ENCODE measurements at regions not wholly inside any gene's neighbourhood (a gene's known extent, or its start where the extent isn't known, plus 50 kb on each side); places are given as distances from the start of the nearest gene placed in this dataset.
"Not testable (repeated sequence)": the region's sequence is repeated elsewhere in the genome, so short reads cannot be mapped to it uniquely, and the experiment has no call there.

GRCh38 chr13:40024204-40024966 is 368.9 kb downstream of the COG6 start:
- Histone ChIP-seq H3K4me1 (ENCODE audit: insufficient read depth, low read length) (no peaks in the 10 kb centered on the region), H3K36me3 (ENCODE audit: insufficient read depth, low read length) (no peaks in the 10 kb centered on the region), H3K9ac (ENCODE audit: low read depth, low read length) (no peak overlapping the region), H3K9me3 (ENCODE audit: control insufficient read depth, insufficient read depth, low read length) (no peaks in the 10 kb centered on the region)

DNA sequence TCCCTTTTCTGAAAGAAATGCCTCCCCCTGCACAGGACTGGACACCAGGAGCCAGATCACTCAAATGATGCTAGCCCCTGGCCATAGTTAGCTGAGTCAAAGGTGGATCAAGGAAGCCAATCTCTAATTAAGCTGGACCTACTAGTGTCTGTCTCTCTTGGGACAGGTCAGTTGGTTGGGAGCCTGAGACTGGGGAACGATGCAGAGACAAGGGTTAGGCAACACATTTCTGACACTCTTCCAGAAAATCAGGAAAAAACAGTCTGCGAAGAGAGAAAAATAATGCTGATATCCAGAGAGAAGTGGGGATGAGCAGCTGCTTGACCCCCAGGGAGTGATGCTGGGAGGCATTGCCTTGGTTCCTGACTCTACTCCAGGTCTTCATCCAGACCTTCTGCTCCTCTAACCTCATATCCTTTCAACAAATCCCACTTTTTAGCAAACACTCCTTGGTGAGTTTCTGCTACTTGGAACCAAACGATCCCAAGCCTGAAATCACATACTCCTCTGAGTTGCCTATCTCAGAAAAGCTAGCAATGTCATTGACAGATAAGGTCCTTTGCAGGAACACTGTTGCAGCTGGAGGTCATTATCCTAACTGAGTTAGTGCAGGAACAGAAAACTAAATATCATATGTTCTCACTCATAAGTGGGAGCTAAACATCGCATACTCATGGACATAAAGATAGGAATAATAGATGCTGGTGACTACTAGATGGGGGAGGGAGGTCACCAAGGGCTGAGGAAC is 369.7 kb downstream of the COG6 start:
- H3K36me3 ChIP-seq (ENCODE audit: insufficient read depth, low read length) = no peaks in the 10 kb centered on the region
- H3K4me1 ChIP-seq (ENCODE audit: insufficient read depth, low read length) = no peaks in the 10 kb centered on the region
- H3K9me3 ChIP-seq (ENCODE audit: control insufficient read depth, insufficient read depth, low read length) = no peaks in the 10 kb centered on the region
- no peak overlapping the region for H3K9ac ChIP-seq (ENCODE audit: low read depth, low read length)

GRCh38 chr13:40026174-40026585 is 370.7 kb downstream of the COG6 start:
- Histone ChIP-seq H3K9ac (ENCODE audit: low read depth, low read length) (no peak overlapping the region), H3K4me1 (ENCODE audit: insufficient read depth, low read length) (peaks cover 5% of the 10 kb centered on the region; the same call in 1 of the 2 replicates), H3K9me3 (ENCODE audit: control insufficient read depth, insufficient read depth, low read length) (no peaks in the 10 kb centered on the region), H3K36me3 (ENCODE audit: insufficient read depth, low read length) (no peaks in the 10 kb centered on the region)

GRCh38 chr13:40026741-40027140 is 371.3 kb downstream of the COG6 start:
- Histone ChIP-seq H3K36me3 (ENCODE audit: insufficient read depth, low read length) (no peaks in the 10 kb centered on the region), H3K9ac (ENCODE audit: low read depth, low read length) (no peak overlapping the region), H3K4me1 (ENCODE audit: insufficient read depth, low read length) (peaks cover 7% of the 10 kb centered on the region; the same call in 1 of the 2 replicates)

DNA sequence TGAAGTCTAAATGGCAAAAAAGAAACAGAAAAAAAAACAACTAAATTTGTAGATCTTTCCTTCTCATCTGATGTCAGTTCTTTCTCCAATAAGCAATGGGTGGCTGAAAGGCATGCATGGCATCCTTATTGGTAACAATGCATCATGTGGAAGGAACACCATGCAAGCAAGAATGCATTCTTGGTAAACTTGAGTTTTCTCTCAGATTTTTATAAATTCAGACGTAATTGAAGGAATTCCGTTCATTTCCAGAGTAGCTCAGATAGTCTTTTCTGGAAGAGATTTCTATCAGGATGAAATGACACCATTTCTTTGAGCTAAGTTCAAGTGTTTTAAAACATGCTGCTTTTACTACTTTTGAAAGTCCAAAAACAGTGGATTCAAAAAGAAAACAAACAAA is 373.0 kb downstream of the COG6 start:
- Histone ChIP-seq H3K9me3 (ENCODE audit: control insufficient read depth, insufficient read depth, low read length) (no peaks in the 10 kb centered on the region), H3K36me3 (ENCODE audit: insufficient read depth, low read length) (no peaks in the 10 kb centered on the region), H3K4me1 (ENCODE audit: insufficient read depth, low read length) (peaks cover 7% of the 10 kb centered on the region; the same call in 1 of the 2 replicates), H3K9ac (ENCODE audit: low read depth, low read length) (no peak overlapping the region)

More at GRCh38 chr13:40026741-40027140, 371.3 kb downstream of the COG6 start:
- no peaks in the 10 kb centered on the region for H3K9me3 ChIP-seq (ENCODE audit: control insufficient read depth, insufficient read depth, low read length)

DNA sequence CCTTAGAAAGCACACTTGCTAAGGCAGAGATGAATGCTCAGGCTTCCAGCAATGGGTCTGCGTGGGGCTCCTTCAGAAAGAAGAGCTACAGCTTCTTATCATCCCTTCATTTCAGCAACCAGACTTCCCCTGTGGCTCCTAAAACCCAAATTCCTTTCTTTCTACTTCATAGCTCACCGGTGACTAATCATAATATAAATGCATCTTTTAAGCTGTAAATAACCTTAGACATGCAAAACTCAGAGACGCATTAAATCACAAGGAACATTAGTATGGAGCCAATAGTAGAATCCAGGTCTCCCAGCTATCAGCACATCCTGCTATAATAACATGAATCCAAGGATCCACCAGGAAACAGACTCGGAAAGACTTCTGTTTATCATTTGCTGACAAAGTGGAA is 375.6 kb downstream of the COG6 start:
- Histone ChIP-seq H3K4me1 (ENCODE audit: insufficient read depth, low read length) (peaks cover 7% of the 10 kb centered on the region; the same call in 1 of the 2 replicates), H3K36me3 (ENCODE audit: insufficient read depth, low read length) (no peaks in the 10 kb centered on the region), H3K9me3 (ENCODE audit: control insufficient read depth, insufficient read depth, low read length) (no peaks in the 10 kb centered on the region), H3K9ac (ENCODE audit: low read depth, low read length) (no peak overlapping the region)

DNA sequence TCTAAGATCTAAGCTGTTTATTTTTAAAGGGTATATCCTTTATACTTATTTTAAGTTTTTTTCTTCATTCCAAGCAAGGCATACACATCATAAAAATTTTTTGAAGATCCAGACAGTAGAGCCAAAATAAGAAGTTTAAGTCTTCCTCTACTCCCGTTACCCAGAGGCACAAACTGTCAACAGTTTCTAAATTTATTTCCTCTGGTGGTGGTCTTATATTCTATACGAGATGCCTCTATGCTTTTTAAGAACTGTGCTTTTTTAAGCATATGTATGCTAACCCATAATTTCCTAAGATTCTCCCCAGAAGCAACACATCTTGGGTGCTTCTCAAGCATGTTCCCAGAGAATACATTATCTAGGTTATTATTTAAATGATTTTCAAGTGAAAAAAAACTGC is 383.6 kb downstream of the COG6 start:
- H3K4me1 ChIP-seq (ENCODE audit: insufficient read depth, low read length) = no peaks in the 10 kb centered on the region
- no peak overlapping the region for H3K9ac ChIP-seq (ENCODE audit: low read depth, low read length)
- H3K36me3 ChIP-seq (ENCODE audit: insufficient read depth, low read length) = no peaks in the 10 kb centered on the region
- no peaks in the 10 kb centered on the region for H3K9me3 ChIP-seq (ENCODE audit: control insufficient read depth, insufficient read depth, low read length)

DNA sequence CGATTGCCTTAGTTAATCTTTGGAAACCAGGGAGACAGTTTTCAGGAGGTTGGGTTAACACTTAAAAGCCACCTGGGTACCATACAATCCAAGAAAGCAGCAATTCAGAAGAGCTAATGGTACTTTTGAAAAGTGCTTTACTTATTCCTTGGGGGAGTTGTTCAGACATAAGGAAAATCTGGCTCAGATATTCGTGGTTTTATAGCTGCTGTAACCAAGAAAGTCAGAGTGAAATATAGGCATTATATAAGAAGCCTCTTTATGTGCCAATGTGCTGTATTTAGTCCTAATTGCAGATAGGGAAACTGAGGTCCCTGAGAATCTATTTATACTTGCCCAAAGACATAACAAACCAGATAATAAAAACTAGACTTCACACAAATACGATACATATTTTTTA is 387.5 kb downstream of the COG6 start:
- Histone ChIP-seq H3K4me1 (ENCODE audit: insufficient read depth, low read length) (no peaks in the 10 kb centered on the region), H3K36me3 (ENCODE audit: insufficient read depth, low read length) (no peaks in the 10 kb centered on the region), H3K9ac (ENCODE audit: low read depth, low read length) (no peak overlapping the region), H3K9me3 (ENCODE audit: control insufficient read depth, insufficient read depth, low read length) (no peaks in the 10 kb centered on the region)

DNA sequence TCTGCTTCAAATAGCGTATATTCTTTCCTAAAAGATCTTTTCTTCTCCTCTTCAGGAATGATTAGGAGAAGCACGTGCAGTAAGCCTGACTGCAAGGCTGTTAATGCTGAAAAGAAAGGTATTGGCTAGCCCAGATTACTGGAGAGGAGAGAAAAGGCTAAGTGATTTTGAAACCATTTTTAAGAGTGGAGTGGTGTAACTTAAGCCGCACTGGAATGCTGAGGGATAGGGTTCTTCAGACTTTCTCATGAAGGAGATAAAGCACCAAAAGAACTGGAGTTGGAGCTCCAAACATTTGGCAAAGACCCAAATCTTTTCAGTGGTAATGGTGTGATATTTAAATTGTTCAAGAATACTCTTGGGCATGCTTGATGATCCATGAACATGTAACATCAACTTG is 388.3 kb downstream of the COG6 start:
- H3K36me3 ChIP-seq (ENCODE audit: insufficient read depth, low read length) = no peaks in the 10 kb centered on the region
- H3K4me1 ChIP-seq (ENCODE audit: insufficient read depth, low read length) = no peaks in the 10 kb centered on the region
- no peaks in the 10 kb centered on the region for H3K9me3 ChIP-seq (ENCODE audit: control insufficient read depth, insufficient read depth, low read length)
- H3K9ac ChIP-seq (ENCODE audit: low read depth, low read length) = no peak overlapping the region

- Histone ChIP-seq H3K36me3 (ENCODE audit: insufficient read depth, low read length) (no peaks in the 10 kb centered on the region), H3K9me3 (ENCODE audit: control insufficient read depth, insufficient read depth, low read length) (no peaks in the 10 kb centered on the region), H3K9ac (ENCODE audit: low read depth, low read length) (no peak overlapping the region), H3K4me1 (ENCODE audit: insufficient read depth, low read length) (no peaks in the 10 kb centered on the region)
Measured at GRCh38 chr13:40047322-40047771, 391.9 kb downstream of the COG6 start.

GRCh38 chr13:40048551-40048950 is 393.1 kb downstream of the COG6 start:
- no peaks in the 10 kb centered on the region for H3K36me3 ChIP-seq (ENCODE audit: insufficient read depth, low read length)
- no peaks in the 10 kb centered on the region for H3K9me3 ChIP-seq (ENCODE audit: control insufficient read depth, insufficient read depth, low read length)
- H3K4me1 ChIP-seq (ENCODE audit: insufficient read depth, low read length) = no peaks in the 10 kb centered on the region
- no peak overlapping the region for H3K9ac ChIP-seq (ENCODE audit: low read depth, low read length)

DNA sequence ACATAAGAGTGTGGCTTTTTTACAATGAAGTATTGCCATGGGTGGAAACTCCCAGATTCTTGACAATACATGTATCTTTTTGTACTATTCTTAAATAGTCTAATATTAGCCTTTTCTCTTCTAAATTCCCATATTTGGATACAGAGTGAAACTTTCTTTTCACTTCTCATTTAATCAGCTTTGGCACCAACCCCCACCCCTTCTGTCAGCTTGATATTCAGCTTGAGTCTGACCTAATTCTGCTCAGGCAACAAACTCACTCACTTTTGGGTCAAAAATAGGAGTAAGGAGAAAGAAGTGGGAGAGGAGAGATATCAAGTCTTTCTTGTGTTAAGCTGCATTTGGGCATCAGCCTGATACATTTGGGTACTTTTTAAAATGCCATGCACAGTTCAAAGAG is 397.5 kb downstream of the COG6 start:
- no peaks in the 10 kb centered on the region for H3K4me1 ChIP-seq (ENCODE audit: insufficient read depth, low read length)
- H3K9ac ChIP-seq (ENCODE audit: low read depth, low read length) = no peak overlapping the region
- no peaks in the 10 kb centered on the region for H3K9me3 ChIP-seq (ENCODE audit: control insufficient read depth, insufficient read depth, low read length)
- no peaks in the 10 kb centered on the region for H3K36me3 ChIP-seq (ENCODE audit: insufficient read depth, low read length)

DNA sequence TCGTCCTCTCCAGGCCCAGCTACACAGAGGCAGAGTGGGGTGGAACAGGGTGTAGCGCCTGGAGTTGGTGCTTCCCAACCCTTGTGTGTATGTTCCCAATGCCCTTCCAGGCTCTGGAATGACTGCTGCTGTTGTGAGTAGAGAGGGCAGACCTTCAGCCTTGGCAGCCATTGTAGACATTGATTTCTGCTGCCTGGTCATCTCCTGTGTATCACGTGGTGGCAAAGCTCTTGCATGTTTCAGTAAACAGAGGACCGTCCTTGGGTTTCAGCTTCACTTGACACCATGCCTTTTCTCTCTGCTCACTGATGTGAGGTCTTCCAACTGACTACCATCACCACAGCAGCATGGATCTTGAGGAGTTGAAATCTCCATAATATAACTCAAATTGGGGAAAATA is 397.9 kb downstream of the COG6 start:
- H3K9me3 ChIP-seq (ENCODE audit: control insufficient read depth, insufficient read depth, low read length) = no peaks in the 10 kb centered on the region
- no peaks in the 10 kb centered on the region for H3K4me1 ChIP-seq (ENCODE audit: insufficient read depth, low read length)
- H3K36me3 ChIP-seq (ENCODE audit: insufficient read depth, low read length) = no peaks in the 10 kb centered on the region
- no peak overlapping the region for H3K9ac ChIP-seq (ENCODE audit: low read depth, low read length)

DNA sequence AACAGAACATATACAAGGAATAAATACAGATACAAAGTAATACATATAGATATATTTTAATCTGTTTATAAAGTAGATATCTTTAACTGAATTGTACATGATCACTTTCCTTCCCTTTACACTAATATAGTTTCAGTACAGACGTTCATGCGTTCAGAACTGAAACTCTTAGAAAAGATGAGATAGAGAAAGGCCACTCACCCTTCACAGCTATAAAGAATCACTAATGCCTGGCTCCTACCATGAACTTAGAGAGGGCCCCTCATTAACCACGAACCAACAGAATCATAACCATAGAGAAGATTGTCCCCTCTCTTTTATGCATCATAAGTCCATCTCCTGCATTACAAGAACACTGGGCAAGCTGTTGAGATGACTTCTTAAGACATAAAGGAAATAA is 399.0 kb downstream of the COG6 start:
- H3K4me1 ChIP-seq (ENCODE audit: insufficient read depth, low read length); H3K9ac ChIP-seq (ENCODE audit: low read depth, low read length); H3K9me3 ChIP-seq (ENCODE audit: control insufficient read depth, insufficient read depth, low read length); H3K36me3 ChIP-seq (ENCODE audit: insufficient read depth, low read length): not testable (repeated sequence)

All from ES-I3 (cell line).